Lower leg skin (tissue), 4 donors: ENCODE measurements at regions not wholly inside any gene's neighbourhood (a gene's known extent, or its start where the extent isn't known, plus 50 kb on each side); places are given as distances from the start of the nearest gene placed in this dataset.

Experiments used
- DNase-seq, 2 donors: peaks; one replicate each; pipeline ENCODE4 v3.0.0-alpha.2; 2019; ENCODE audit warnings: low spot score in 2 of 2
- H3K4me3 ChIP-seq: fragments of 200-600 bp; sonication (generic); 2 replicates; pipeline ENCODE4 v1.5.1; 2017; ENCODE audit warnings: mild to moderate bottlenecking, low read depth; ENCODE audit not compliant: poor library complexity, severe bottlenecking
- CTCF ChIP-seq, 3 donors: fragments of 450-650 bp; IDR thresholded peaks; one replicate each; pipeline ENCODE4 v1.5.1; 2016; ENCODE audit warnings: antibody characterized with exemption in 3 of 3, mild to moderate bottlenecking in 3 of 3, moderate library complexity in 2 of 3
- POLR2A ChIP-seq, 2 donors: fragments of 450-650 bp; IDR thresholded peaks; one replicate each; pipeline ENCODE4 v1.6.1; 2016 to 2017; ENCODE audit warnings: antibody characterized with exemption in 2 of 2, mild to moderate bottlenecking in 1 of 2, moderate library complexity in 1 of 2
- WGBS, 2 donors: methylation state at CpG; one replicate each; pipeline ENCODE4 v1.1.5; 2018; 5-methylcytosine and 5-hydroxymethylcytosine counted together
- intact Hi-C: fragments of 100-400 bp; cut with DNase I; formaldehyde crosslinking; loops from one replicate; pipeline ENCODE4 v1.15.0; 2023; ENCODE audit warnings: low total_unique reads

GRCh38 chr6:21732731-21733130 is 139.2 kb downstream of the SOX4 start:
- TF ChIP-seq POLR2A (IDR thresholded peaks at IDR 0.05) (no peak), CTCF (IDR thresholded peaks at IDR 0.05) (no peak)
- intact Hi-C loops = no loop called here
- DNase-seq = no peak
- 55 to 79% methylated on average over 2 of the region's 2 CpGs for WGBS, 2 donors
- no peak overlapping the region for H3K4me3 ChIP-seq

GRCh38 chr6:21733311-21733710 is 139.8 kb downstream of the SOX4 start:
- no peak overlapping the region for H3K4me3 ChIP-seq
- 80 to 83% methylated on average over 1 of the region's 1 CpG for WGBS, 2 donors
- TF ChIP-seq CTCF (IDR thresholded peaks at IDR 0.05) (no peak), POLR2A (IDR thresholded peaks at IDR 0.05) (no peak)
- intact Hi-C loops = no loop called here
- no peak for DNase-seq

GRCh38 chr6:21734204-21734603 is 140.7 kb downstream of the SOX4 start:
- TF ChIP-seq CTCF (IDR thresholded peaks at IDR 0.05) = no peak
- TF ChIP-seq POLR2A (IDR thresholded peaks at IDR 0.05) = no peak
- WGBS, 2 donors = 82 to 87% methylated on average over 3 of the region's 3 CpGs
- no peak overlapping the region for H3K4me3 ChIP-seq
- intact Hi-C loops = no loop called here
- DNase-seq = no peak

- intact Hi-C loops = no loop called here
- WGBS, 2 donors = 72 to 78% methylated on average over 5 of the region's 5 CpGs
- TF ChIP-seq CTCF (IDR thresholded peaks at IDR 0.05) (no peak), POLR2A (IDR thresholded peaks at IDR 0.05) (no peak)
- DNase-seq = no peak
- H3K4me3 ChIP-seq = no peak overlapping the region
Measured at GRCh38 chr6:21738180-21739094, 144.9 kb downstream of the SOX4 start.

- intact Hi-C loops = no loop called here
Measured at GRCh38 chr6:21739241-21739640, 145.7 kb downstream of the SOX4 start.

More at GRCh38 chr6:21739241-21739640, 145.7 kb downstream of the SOX4 start:
- H3K4me3 ChIP-seq = no peak overlapping the region
- TF ChIP-seq POLR2A (IDR thresholded peaks at IDR 0.05) (no peak), CTCF (IDR thresholded peaks at IDR 0.05) (no peak)
- no peak for DNase-seq
- 73 to 95% methylated on average over 2 of the region's 2 CpGs for WGBS, 2 donors
